Peyer's patch (tissue), 4 donors: ENCODE measurements at regions not wholly inside any gene's neighbourhood (a gene's known extent, or its start where the extent isn't known, plus 50 kb on each side); places are given as distances from the start of the nearest gene placed in this dataset.

Source experiments
- CTCF ChIP-seq, 6 experiments: fragments of 450-650 bp in 4 of 6; fragments of 200-600 bp in 2 of 6; sonication (generic) in 1 of 6; IDR thresholded peaks; one replicate each; pipeline ENCODE4 v1.5.1; 2017 to 2019; ENCODE audit warnings: antibody characterized with exemption in 6 of 6, mild to moderate bottlenecking in 3 of 6, moderate library complexity in 1 of 6
- POLR2A ChIP-seq, 2 donors: fragments of 450-650 bp; IDR thresholded peaks; one replicate each; pipeline ENCODE4 v1.5.1; 2017; ENCODE audit warnings: antibody characterized with exemption in 2 of 2, mild to moderate bottlenecking in 2 of 2, moderate library complexity in 2 of 2

GRCh38 chr15:87763837-87764236, 492.7 kb downstream of the NTRK3 start:
- no peak for TF ChIP-seq CTCF (IDR thresholded peaks at IDR 0.05)
- TF ChIP-seq POLR2A (IDR thresholded peaks at IDR 0.05) = no peak
